HK-2 (cell line): ENCODE measurements at regions not wholly inside any gene's neighbourhood (a gene's known extent, or its start where the extent isn't known, plus 50 kb on each side); places are given as distances from the start of the nearest gene placed in this dataset.

Experiments
- DNase-seq: peaks from one replicate; pipeline ENCODE4 v3.0.0-alpha.2; 2018; ENCODE audit not compliant: unreplicated experiment

- DNase-seq = no peak
Observed at GRCh38 chr15:87631775-87632174, 624.8 kb downstream of the NTRK3 start.

DNA sequence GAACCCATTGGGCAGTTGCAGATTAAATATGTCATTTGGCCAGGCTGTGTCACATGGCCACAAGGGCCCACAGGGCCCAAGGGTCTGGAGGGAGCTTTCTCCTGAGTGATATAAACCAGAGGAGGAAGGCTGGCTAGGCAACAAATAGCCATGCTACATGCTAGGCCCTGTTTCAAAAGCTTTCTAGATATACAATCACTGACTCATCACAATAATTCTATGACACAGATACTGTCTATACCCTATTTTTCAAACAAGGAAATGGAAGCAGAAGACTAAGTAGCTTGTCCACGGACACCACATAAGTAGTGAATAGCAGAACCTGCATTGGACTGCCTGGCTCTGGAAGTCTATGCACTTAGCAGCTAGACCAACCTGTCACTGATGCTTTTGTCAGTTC is 625.4 kb downstream of the NTRK3 start:
- no peak for DNase-seq

- no peak for DNase-seq
Observed at GRCh38 chr15:87628311-87628710, 628.2 kb downstream of the NTRK3 start.

DNA sequence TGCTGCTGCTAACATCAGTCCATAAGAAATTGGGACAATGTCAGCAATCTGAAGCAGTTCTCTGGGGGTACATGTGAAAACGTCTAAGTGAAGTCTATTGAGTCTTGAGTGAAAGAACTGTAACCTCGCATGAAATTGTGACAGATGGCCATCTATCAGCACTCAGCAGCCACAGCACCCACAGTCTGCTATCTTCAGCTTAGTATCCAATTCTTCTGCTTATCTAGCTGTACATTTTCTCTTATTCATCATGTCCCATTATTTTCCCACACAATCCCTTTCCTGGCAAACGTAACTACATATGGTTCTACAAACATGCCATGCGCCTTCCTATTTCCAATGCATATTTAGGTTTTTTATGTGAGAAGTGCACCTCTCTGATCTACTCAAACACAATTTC is 629.7 kb downstream of the NTRK3 start:
- DNase-seq = no peak

- peak; percentile 1 for DNase-seq
Observed at GRCh38 chr15:87623832-87624231, 632.7 kb downstream of the NTRK3 start.

GRCh38 chr15:87620393-87620792 is 636.1 kb downstream of the NTRK3 start:
- DNase-seq = no peak

DNA sequence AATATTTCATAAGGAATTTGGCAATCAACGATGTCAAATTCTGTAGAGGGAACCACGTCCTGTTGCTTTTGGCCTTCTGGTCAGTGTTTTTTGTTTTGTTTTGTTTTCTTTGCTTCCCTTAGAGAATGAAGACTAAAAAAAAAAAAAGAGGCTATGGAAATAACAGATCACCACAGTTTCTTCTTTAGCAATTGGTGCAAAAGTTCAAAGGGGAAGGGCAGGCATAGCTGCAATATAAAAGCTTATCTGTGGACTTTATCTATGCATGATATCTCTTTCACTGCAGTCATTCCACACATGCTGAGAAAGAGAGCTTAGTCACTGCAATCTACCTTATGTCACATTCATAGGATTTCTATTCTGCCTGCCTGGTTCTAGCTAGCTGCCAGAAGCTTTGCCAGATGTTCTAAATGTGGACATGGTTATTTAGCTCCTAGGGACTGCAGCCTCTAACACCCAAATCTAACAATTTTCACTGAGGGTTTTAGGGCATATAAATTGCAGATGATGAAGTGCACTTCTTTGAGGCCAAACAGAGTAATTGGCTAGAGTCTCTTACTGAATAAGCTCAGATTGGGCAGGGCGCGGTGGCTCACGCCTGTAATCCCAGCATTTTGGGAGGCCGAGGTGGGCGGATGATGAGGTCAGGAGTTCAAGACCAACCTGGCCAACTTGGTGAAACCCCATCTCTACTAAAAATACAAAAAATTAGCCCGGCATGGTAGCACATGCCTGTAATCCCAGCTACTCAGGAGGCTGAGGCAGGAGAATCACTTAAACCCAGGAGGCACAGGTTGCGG is 637.2 kb downstream of the NTRK3 start:
- no peak for DNase-seq

DNA sequence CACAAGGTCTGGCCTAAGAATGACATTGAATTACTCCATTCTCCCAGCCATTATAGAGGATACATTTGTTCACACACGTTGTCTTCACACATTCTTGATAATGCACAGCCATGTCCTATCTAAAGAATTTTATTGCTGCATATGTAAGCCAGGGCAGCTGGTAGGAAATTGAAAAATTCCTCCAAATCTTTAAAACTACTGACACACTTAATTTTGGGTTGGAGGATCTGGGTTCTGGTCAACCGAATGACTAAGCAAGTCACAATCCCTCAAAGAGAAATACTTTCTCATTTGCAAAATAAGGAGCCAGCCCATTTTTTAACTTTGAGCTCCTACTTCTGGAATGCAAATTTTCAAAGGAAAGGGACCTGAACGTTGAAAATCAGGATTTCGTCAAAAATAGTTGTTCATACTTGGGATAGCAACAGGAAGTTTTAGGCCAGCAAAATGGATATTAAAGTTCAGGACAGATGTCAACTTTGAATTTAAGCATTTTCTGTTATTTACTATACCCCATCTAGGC is 638.3 kb downstream of the NTRK3 start:
- no peak for DNase-seq

- no peak for DNase-seq
Observed at GRCh38 chr15:87614704-87615103, 641.8 kb downstream of the NTRK3 start.

DNA sequence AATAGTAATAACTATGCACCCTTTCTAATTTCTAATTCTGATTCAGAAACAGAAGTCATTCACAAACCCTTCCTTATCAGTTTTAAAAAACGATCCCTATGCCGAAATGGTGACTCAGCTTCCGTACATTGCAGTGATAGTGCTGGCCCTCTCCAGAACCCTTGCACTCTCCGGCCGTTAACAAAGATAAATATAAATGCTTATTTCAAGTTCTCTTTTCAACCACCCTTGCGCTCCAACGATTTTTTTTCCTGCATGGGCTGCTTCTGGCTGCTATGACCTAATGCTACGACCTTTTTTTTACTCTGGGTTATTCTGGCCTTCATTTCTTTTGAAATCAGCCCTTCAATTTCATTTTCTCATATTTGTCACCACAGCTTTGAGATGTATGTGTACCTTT is 646.2 kb downstream of the NTRK3 start:
- DNase-seq = no peak

DNA sequence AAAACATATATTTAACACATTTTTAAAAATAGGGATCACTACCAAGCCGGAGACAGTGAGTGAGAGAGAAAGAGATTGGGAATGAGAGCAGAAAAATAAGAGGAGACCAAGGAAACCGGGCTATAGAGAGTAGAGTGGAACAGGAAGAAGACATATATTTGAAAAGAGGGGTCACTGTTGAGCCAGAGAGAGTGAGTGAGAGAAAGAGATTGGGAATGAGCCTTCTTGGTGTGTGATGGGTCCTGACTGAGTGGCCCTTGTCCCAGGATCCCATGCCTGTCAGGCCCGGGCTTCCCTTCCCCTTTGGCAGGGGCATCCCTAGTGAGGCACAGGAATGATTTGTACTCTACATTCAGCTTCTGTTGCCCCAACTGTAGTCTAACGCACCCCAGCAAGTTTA is 646.6 kb downstream of the NTRK3 start:
- no peak for DNase-seq

- no peak for DNase-seq
Observed at GRCh38 chr15:87609474-87609873, 647.1 kb downstream of the NTRK3 start.

DNA sequence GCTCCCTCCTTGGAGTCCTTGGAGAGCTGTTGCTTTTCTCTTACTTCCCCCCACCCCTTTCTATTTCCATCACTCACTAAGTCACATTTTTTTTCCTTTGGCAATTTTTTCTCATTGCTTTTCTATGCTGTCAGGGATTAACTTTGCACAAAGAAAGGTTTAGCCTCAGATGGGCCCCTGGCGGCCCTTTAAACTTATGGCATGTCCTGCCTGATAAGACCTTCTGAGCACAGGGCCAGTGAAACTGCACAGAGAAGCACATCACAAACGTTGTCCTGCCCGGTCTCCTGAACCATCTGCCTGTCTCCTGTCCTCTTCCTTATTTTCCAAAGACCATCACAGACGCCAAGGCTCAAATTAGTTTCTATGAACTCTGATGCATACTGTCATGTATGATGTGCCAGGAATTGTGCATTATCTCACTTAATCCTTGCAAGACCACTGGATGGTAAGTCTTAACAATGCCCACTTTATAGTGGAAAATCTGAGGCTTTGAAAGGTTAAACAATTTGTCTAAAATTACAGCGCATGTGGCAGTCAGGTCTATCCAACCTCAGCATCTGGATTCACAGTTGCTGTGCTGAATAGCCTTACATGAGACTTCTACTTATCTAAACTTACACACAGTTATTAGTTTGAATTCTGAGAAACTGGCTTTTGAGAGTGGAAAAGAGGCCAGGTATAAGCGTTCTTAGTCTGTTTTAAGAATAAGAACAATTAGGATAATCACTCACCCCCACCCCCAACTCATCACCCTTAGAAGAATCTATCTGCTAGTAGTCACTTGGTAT is 648.1 kb downstream of the NTRK3 start:
- DNase-seq = no peak

DNA sequence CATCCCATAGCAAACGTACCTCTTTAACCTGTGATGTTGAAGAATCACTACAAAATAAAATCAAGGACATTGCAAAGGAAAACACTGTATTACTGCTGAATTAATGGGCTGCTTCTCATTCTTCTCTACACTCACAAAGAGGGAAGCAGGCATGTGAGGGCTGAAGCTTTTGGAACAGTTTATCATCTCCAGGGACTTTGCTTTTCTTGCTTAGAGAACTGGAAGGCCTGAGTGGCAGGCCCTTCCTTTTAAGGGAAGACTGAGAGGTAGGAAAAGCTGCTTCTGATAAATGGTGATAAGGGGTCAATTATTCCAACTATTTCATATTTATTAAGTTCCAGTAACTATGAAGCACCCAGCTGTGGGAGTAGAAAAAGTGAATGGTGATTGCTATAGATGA is 649.6 kb downstream of the NTRK3 start:
- no peak for DNase-seq

DNA sequence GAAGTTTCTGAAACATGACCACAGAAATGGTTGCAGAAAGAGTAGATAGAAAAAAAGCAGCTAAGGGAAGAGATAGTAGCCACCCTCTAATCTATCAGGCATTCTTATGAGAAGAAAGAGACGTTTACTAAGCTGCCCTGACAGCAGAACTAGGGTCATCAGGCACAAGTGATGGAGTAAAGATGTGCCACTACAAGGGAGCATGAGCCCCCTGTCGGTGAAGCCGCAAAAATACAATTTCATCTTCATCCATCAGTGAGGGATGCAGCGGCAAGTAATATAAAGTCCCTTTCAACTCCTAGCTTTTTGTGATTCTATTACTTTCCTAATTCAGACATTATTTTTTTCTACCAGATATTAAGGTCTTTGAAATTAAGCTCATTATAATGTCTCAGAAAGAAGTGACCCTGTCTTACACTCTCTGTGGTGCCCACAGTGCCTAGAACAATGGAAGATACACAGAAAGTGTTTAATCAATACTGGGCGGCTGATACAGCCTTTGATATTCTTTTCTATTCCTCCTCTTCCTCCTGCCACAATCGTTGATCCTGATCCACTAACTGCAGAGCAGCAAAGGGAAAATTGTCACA is 651.6 kb downstream of the NTRK3 start:
- peak; percentile 5 for DNase-seq

DNA sequence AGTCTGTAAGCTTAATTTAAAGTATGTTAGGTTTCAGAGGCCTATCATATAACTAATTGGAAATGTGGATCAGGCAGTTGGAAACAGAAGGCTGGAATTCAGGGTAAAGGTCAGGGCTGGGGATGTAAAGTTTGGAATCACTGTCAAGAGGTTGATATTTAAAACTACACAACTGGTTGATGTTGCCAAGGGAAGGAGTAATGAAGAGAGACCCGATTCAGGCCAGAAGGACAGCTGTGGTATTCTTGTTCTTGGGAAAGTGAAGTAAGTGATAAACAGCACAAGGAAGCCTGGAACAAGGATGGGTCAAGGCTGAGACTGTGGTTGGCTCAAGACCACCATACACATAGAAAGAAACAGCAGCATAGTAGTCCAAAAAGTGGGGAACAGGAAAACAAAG is 654.2 kb downstream of the NTRK3 start:
- no peak for DNase-seq

GRCh38 chr15:87599616-87600015 is 656.9 kb downstream of the NTRK3 start:
- DNase-seq = no peak

DNA sequence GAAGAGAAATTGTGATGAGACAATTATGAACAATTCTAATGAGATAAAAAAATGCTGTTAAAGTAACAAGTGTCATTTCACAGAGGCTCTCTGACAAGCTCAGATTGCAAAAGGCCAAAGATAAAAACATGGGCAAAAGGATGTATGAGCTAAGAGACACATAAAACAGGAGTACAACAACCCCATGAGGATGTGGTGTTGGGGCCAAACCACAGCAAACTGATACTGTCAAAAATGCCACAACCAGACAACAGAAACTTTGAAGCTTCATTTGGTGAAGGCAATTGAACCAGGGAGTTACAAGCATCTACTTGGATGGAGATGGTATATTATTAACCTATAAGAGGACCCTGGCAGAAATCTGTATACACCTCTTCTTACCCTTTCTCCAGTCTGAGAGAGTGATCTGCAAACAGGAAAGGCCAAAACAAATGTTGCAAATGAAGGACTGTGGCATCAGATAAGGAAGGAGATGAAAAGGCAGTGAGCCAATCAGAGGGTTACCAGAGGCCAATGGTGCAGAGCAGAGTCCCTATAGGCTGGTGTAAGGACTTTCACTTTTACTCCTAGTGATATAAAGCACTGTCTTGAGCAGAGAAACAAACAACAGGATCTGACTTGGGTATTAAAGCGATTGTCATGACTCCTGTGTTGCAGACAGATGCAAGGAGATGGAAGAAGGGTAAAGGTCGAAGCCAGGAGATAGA is 659.0 kb downstream of the NTRK3 start:
- no peak for DNase-seq

GRCh38 chr15:87591582-87591981 is 665.0 kb downstream of the NTRK3 start:
- no peak for DNase-seq

- no peak for DNase-seq
Observed at GRCh38 chr15:87591042-87591441, 665.5 kb downstream of the NTRK3 start.

DNA sequence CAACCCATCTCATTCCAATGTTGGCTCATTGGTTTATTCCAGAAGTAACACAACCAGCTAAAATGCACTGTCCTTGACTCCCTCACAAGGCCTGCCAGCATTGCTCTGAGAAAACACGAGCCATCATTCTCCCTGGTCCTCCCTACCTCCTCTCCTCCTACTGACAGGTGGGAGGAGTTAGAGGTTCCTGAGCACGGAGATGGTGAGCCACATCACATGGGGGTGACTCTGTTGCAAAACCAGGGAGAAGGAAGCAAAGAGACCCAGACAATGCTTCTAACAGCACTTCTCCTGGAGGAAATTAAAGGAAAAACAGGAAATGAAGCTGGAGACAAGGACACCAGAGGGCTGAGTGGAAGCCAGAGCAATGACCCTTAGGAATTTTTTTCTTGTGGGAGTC is 667.4 kb downstream of the NTRK3 start:
- DNase-seq = no peak

- DNase-seq = no peak
Observed at GRCh38 chr15:87582169-87582568, 674.4 kb downstream of the NTRK3 start.
